Lower lobe of right lung (tissue), 2 donors: ENCODE measurements at regions not wholly inside any gene's neighbourhood (a gene's known extent, or its start where the extent isn't known, plus 50 kb on each side); places are given as distances from the start of the nearest gene placed in this dataset.

Experiments
- ATAC-seq, 2 donors: fragments of 200-7000 bp; cut with Tn5 transposase; one replicate each; pipeline ENCODE4 v1.9.1; 2020 to 2022; ENCODE audit warnings: mild to moderate bottlenecking in 2 of 2, moderate library complexity in 2 of 2
- DNase-seq: peaks from one replicate; pipeline ENCODE4 v3.0.0-alpha.2; 2020
- H3K27ac ChIP-seq: fragments of 200-600 bp; one replicate; pipeline ENCODE4 v1.8.0; 2022
- H3K27me3 ChIP-seq: fragments of 200-600 bp; one replicate; pipeline ENCODE4 v1.8.0; 2022; ENCODE audit warnings: low read depth
- H3K36me3 ChIP-seq: fragments of 200-600 bp; one replicate; pipeline ENCODE4 v1.8.0; 2022; ENCODE audit warnings: mild to moderate bottlenecking
- H3K4me1 ChIP-seq: fragments of 200-600 bp; one replicate; pipeline ENCODE4 v1.8.0; 2022
- H3K4me3 ChIP-seq: fragments of 200-600 bp; one replicate; pipeline ENCODE4 v1.8.0; 2022; ENCODE audit warnings: mild to moderate bottlenecking
- H3K9me3 ChIP-seq: fragments of 200-600 bp; one replicate; pipeline ENCODE4 v1.8.0; 2022
- intact Hi-C: fragments of 100-400 bp; cut with DNase I; formaldehyde crosslinking; loops from one replicate; pipeline ENCODE4 v1.11.0; 2022
- TF ChIP-seq, protein P1 (sequence below): fragments of 200-600 bp; IDR thresholded peaks from one replicate; pipeline ENCODE4 v1.8.0; 2022; ENCODE audit warnings: antibody characterized with exemption, mild to moderate bottlenecking
- donor health status: DM: no; HTN: yes; CAD: no; lungs with severe emphysema.

DNA sequence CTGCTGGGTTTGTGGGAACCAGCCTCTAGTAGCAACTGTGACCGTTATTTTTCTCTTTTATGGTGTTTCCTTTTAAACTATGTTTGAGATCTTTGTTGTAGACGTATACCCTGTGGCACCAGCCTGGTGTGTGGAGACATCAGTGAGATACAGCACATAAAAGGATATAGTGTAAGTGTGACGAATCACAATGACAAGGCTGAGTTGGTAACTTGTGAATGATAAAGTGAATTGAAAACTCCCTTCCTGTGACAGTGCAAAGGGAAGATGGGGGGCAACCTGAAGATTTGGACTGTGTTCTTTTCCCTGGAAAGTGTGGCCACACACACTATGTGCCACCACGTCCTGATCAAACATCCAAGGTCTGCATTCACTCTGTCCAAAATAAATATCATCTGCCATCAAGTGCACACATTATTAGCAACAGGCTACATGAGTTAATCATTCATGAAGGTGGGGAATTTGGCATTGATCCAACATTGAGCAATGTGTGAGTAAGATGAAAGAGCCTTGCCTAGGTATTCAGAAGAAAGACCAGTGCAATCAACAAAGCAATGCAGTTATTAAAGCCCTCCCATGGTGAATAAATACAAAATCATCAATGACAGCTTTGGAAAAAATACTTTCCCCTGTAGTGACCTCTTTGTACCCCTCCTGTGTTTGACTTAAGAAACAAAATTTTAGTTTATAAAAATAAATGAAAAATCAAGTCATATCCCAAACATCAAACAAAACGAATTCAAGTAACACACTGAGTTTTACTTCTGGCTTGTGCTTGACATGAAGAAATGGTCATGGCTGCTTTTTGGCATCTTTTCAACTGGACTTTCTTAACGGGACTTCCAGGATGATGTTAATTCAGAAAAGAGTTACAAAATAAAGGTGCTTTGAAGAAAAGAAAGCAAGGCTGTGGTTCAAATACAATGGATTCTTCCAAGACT is 1280.5 kb upstream of the ZEB2 start:
- Histone ChIP-seq H3K27me3 (no peaks in the 10 kb centered on the region), H3K4me3 (no peak overlapping the region), H3K4me1 (no peaks in the 10 kb centered on the region), H3K36me3 (no peaks in the 10 kb centered on the region), H3K27ac (no peak overlapping the region), H3K9me3 (no peaks in the 10 kb centered on the region)
- TF ChIP-seq, protein P1, sequence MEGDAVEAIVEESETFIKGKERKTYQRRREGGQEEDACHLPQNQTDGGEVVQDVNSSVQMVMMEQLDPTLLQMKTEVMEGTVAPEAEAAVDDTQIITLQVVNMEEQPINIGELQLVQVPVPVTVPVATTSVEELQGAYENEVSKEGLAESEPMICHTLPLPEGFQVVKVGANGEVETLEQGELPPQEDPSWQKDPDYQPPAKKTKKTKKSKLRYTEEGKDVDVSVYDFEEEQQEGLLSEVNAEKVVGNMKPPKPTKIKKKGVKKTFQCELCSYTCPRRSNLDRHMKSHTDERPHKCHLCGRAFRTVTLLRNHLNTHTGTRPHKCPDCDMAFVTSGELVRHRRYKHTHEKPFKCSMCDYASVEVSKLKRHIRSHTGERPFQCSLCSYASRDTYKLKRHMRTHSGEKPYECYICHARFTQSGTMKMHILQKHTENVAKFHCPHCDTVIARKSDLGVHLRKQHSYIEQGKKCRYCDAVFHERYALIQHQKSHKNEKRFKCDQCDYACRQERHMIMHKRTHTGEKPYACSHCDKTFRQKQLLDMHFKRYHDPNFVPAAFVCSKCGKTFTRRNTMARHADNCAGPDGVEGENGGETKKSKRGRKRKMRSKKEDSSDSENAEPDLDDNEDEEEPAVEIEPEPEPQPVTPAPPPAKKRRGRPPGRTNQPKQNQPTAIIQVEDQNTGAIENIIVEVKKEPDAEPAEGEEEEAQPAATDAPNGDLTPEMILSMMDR, result no peak
- intact Hi-C loops, result no loop called here
- ATAC-seq (peak; percentile 53 to 66), DNase-seq (no peak)

DNA sequence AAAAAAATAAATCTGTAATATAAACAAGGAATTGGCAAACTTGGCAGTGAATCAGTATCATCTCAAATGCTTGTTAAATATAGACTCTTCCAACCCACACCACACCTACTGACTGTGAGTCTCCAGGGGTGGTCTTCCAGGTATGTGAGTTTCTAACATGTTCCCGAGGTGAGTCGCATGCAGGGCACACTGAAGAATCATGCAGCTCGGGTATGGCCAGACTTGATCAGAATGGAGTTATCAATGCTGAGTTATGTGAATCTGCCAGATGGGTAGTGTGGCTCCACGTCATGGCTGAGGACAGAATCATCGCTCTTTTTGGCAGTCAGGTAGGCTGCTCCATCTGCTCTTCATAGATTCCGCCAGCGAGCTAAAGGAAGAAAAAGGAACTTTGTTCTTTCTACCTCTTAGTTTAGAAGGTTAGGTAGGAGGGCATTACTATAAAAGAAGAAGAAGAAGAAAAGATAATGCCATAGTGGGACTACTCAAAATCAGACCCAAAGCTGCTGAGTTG is 1279.7 kb upstream of the ZEB2 start:
- Histone ChIP-seq H3K4me3 (no peak overlapping the region), H3K36me3 (no peaks in the 10 kb centered on the region), H3K27ac (no peak overlapping the region), H3K4me1 (no peaks in the 10 kb centered on the region), H3K9me3 (no peaks in the 10 kb centered on the region), H3K27me3 (no peaks in the 10 kb centered on the region)
- TF ChIP-seq, protein P1, result no peak
- DNase-seq, result no peak
- ATAC-seq, result no peak
- intact Hi-C loops, result no loop called here

DNA sequence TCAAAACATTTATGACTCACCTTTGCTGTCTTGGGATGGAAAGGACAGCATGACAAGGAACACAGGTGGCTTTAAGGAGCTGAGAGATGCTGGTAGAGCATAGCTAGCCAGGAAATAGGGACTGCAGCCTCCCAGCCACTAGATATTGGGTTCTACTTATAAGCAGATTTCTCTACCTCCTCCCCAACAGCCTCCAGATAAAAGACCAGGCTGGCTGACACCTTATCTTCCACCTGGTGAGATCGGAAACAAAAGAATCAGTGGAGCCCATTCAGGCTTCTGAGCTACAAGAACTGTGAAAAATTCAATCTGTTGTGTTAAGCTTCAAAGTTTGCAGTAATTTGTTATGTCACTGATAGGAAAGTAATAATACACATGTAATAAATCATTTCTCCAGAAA is 1278.5 kb upstream of the ZEB2 start:
- no peaks in the 10 kb centered on the region for H3K9me3 ChIP-seq
- H3K27ac ChIP-seq, result no peak overlapping the region
- no peaks in the 10 kb centered on the region for H3K36me3 ChIP-seq
- no peak overlapping the region for H3K4me3 ChIP-seq
- no peaks in the 10 kb centered on the region for H3K4me1 ChIP-seq
- intact Hi-C loops, result no loop called here
- ATAC-seq, result no peak
- no peaks in the 10 kb centered on the region for H3K27me3 ChIP-seq
- TF ChIP-seq, protein P1, result no peak
- no peak for DNase-seq

DNA sequence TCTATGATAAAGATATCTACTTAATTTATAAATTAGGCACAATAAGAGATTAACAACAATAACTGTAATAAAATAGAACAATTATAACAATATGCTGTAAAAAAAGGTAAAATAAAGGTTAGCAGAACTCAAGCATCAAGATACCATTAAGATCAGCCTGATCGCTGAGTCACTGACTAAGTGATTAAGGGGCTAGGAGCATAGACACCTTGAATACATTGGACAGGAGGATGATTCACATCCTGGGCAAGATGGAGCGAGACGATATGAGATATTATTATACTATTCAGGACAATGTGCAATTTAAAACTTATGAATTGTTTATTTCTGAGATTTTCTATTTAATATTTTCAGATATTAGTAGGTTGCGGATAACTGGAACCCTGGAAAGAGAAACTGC is 1277.8 kb upstream of the ZEB2 start:
- no peak overlapping the region for H3K27ac ChIP-seq
- DNase-seq (no peak), ATAC-seq (no peak)
- no peaks in the 10 kb centered on the region for H3K4me1 ChIP-seq
- no peaks in the 10 kb centered on the region for H3K9me3 ChIP-seq
- H3K36me3 ChIP-seq, result no peaks in the 10 kb centered on the region
- TF ChIP-seq, protein P1, result no peak
- H3K4me3 ChIP-seq, result no peak overlapping the region
- H3K27me3 ChIP-seq, result no peaks in the 10 kb centered on the region
- intact Hi-C loops, result no loop called here

DNA sequence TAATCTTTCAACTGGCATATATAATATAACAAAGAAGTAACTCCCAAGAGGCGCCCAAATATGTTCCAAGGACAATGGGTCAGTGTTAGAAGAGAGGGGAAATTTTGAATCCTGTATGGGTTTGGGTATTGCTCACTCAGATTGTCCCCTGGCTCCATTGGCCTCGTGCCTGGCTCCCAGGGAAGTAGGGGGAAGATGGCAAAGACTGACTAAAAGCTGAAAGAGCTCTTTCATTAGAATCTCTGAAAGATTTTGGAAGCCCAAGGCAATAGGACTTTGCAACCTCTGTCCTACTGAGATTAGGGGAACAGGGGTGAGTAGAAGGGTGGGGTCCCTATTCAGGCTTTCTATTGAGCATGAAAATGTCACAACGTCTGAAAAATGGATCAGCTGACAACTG is 1272.8 kb upstream of the ZEB2 start:
- Histone ChIP-seq H3K4me1 (no peaks in the 10 kb centered on the region), H3K4me3 (no peak overlapping the region), H3K36me3 (no peaks in the 10 kb centered on the region), H3K27ac (no peak overlapping the region), H3K27me3 (no peaks in the 10 kb centered on the region), H3K9me3 (no peaks in the 10 kb centered on the region)
- TF ChIP-seq, protein P1, result no peak
- ATAC-seq, result no peak
- no peak for DNase-seq
- intact Hi-C loops, result no loop called here
